Endothelial cell of umbilical vein (primary cell): ENCODE measurements at regions not wholly inside any gene's neighbourhood (a gene's known extent, or its start where the extent isn't known, plus 50 kb on each side); places are given as distances from the start of the nearest gene placed in this dataset.

ENCODE experiments used
- BruUV-seq: library from RNA; stranded (reverse); fragments of 400-500 nt; replicated peaks from 2 replicates; lab custom pipeline; 2021; lab: Mats Ljungman, UMichigan
- CTCF ChIA-PET: fragments of 300-600, 350-600 bp; sonication (Branson Sonifier 250); formaldehyde crosslinking; loops from one replicate; lab custom pipeline; 2021; ENCODE audit warnings: antibody characterized with exemption, inconsistent platforms; lab: Charles Lee
- POLR2A ChIA-PET: fragments of 300-600, 350-600 bp; sonication (Branson Sonifier 250); formaldehyde crosslinking; loops from one replicate; lab custom pipeline; 2021; ENCODE audit warnings: antibody characterized with exemption, inconsistent platforms; lab: Charles Lee
- DNase-seq: peaks from one replicate; pipeline ENCODE4 v3.0.0-alpha.2; 2011; ENCODE audit warnings: low read depth, low spot score
- FAIRE-seq: peaks from 2 replicates; lab custom pipeline; 2011; peaks lifted over from hg19 to GRCh38; lab: Jason Lieb, UNC
- H2AFZ ChIP-seq: 2 replicates; pipeline ENCODE4 v1.6.0; 2012; ENCODE audit warnings: low read depth, low read length, control low read depth, inconsistent platforms
- H3K27ac ChIP-seq: 2 replicates; pipeline ENCODE4 v1.5.1; 2011; ENCODE audit warnings: low read depth, mild to moderate bottlenecking, control low read depth, low read length, moderate library complexity; ENCODE audit not compliant: insufficient read depth
- H3K27me3 ChIP-seq, 2 experiments: 2 replicates each; pipeline versions ENCODE4 v1.6.0 to v1.6.1; 2011; ENCODE audit warnings: low read length in 2 of 2, mixed read lengths in 1 of 2; ENCODE audit not compliant: control insufficient read depth in 2 of 2, insufficient read depth in 2 of 2
- H3K36me3 ChIP-seq, 2 experiments: 2 replicates in 1 of 2; 3 replicates in 1 of 2; pipeline ENCODE4 v1.5.1; 2011; ENCODE audit warnings: low read length in 2 of 2, mild to moderate bottlenecking in 1 of 2, moderate library complexity in 1 of 2; ENCODE audit not compliant: control insufficient read depth in 2 of 2, insufficient read depth in 2 of 2; ENCODE audit errors: extremely low read depth in 1 of 2
- H3K4me1 ChIP-seq: 3 replicates; pipeline ENCODE4 v1.5.1; 2011; ENCODE audit warnings: mild to moderate bottlenecking, low read length; ENCODE audit not compliant: control insufficient read depth, insufficient read depth; ENCODE audit errors: extremely low read depth
- H3K4me2 ChIP-seq: 2 replicates; pipeline ENCODE4 v1.6.1; 2011; ENCODE audit warnings: low read length, control low read depth, mixed read lengths; ENCODE audit not compliant: insufficient read depth
- H3K4me3 ChIP-seq, 3 experiments: fragments of 200-600 bp in 1 of 3; sonication (generic), shearing (Covaris generic) in 1 of 3; replicated peaks in 1 of 3; 2 replicates each; pipeline ENCODE4 v1.5.1; 2011 to 2016; ENCODE audit warnings: control low read depth in 3 of 3, low read length in 3 of 3, mild to moderate bottlenecking in 2 of 3, inconsistent platforms in 1 of 3, low read depth in 1 of 3, moderate library complexity in 1 of 3; ENCODE audit not compliant: insufficient read depth in 1 of 3
- H3K79me2 ChIP-seq: 2 replicates; pipeline ENCODE4 v1.6.0; 2012; ENCODE audit warnings: low read length, inconsistent platforms; ENCODE audit not compliant: control insufficient read depth, insufficient read depth
- H3K9ac ChIP-seq: replicated peaks from 2 replicates; pipeline ENCODE3; 2011; ENCODE audit warnings: low read length, control low read depth; ENCODE audit not compliant: insufficient read depth; ENCODE audit errors: extremely low read depth
- H3K9me1 ChIP-seq: replicated peaks from 3 replicates; pipeline ENCODE4 v1.6.0; 2011; ENCODE audit warnings: mild to moderate bottlenecking, low read length; ENCODE audit not compliant: control insufficient read depth, insufficient read depth; ENCODE audit errors: extremely low read depth
- H3K9me3 ChIP-seq: replicated peaks from 2 replicates; pipeline ENCODE4 v1.5.1; 2012; ENCODE audit warnings: low read length, inconsistent platforms; ENCODE audit not compliant: control insufficient read depth, insufficient read depth
- H4K20me1 ChIP-seq: replicated peaks from 2 replicates; pipeline ENCODE3; 2011; ENCODE audit warnings: mild to moderate bottlenecking, low read length; ENCODE audit not compliant: control insufficient read depth, insufficient read depth; ENCODE audit errors: extremely low read depth
- EZH2 ChIP-seq: IDR thresholded peaks from 2 replicates; pipeline ENCODE4 v1.6.1; 2012; ENCODE audit warnings: borderline replicate concordance, low read depth, mild to moderate bottlenecking, moderate library complexity, low read length, inconsistent platforms; ENCODE audit not compliant: severe bottlenecking
- FOS ChIP-seq: IDR thresholded peaks from 2 replicates; pipeline ENCODE4 v1.6.1; 2011; ENCODE audit warnings: mild to moderate bottlenecking, low read length, moderate library complexity, borderline replicate concordance; ENCODE audit not compliant: insufficient read depth
- JUN ChIP-seq: IDR thresholded peaks from 2 replicates; pipeline ENCODE4 v1.6.1; 2011; ENCODE audit warnings: borderline replicate concordance, low read depth; ENCODE audit not compliant: insufficient read length, insufficient read depth
- MYC ChIP-seq: IDR thresholded peaks from one replicate; pipeline ENCODE4 v1.6.1; 2011; ENCODE audit warnings: mild to moderate bottlenecking, low read depth, low read length
- POLR2A ChIP-seq: IDR thresholded peaks from 2 replicates; pipeline ENCODE4 v1.6.1; 2012; ENCODE audit warnings: low read depth, mild to moderate bottlenecking, control low read depth, low read length
- POLR2AphosphoS5 ChIP-seq: IDR thresholded peaks from 2 replicates; pipeline ENCODE4 v1.6.1; 2012; ENCODE audit warnings: low read depth, mild to moderate bottlenecking, control low read depth, low read length, moderate library complexity; ENCODE audit not compliant: insufficient read depth
- dilution Hi-C: fragments of 300-500 bp; cut with MboI; formaldehyde crosslinking; loops from one replicate; pipeline ENCODE4 v1.15.0; 2019; ENCODE audit warnings: low sequenced_read_pairs; ENCODE audit not compliant: extremely low pct_ligation_motif_present
- intact Hi-C: fragments of 100-400 bp; cut with micrococcal nuclease; formaldehyde crosslinking; loops from one replicate; pipeline ENCODE4 v1.10.0; 2022
- TF ChIP-seq, protein P1 (sequence below): IDR thresholded peaks from 2 replicates; pipeline ENCODE4 v1.6.1; 2011; ENCODE audit not compliant: insufficient read depth, insufficient read length
- TF ChIP-seq, protein P2 (sequence below), 2 donors: IDR thresholded peaks; 1 replicate in 1 of 2; 2 replicates in 1 of 2; pipeline ENCODE4 v1.5.1; 2011; ENCODE audit warnings: low read length in 2 of 2, mild to moderate bottlenecking in 2 of 2, moderate library complexity in 2 of 2, control low read depth in 1 of 2, inconsistent platforms in 1 of 2, low read depth in 1 of 2; ENCODE audit not compliant: insufficient read depth in 1 of 2; ENCODE audit errors: extremely low read depth in 1 of 2

DNA sequence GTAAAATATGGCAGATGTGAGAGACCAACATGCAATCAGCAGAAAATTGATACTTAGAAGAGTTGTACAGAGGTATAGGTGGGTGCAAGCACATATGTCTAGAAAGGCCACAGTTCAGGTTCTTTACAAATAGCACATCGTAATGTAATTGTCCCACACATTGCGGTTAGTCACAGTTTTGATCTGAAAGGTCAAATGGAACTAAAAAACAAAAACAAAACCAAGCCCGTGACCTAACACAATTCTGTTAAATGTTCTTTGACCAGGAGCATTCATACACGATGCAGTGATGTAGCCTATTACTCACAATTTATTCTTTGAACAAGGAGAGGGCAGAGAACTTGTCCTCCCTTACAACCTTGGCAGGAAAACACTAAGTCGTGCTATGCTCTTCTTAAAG, 108.9 kb upstream of the MAP4K3 start:
- no peaks in the 10 kb centered on the region for H4K20me1 ChIP-seq
- H3K4me1 ChIP-seq: peaks cover 11% of the 10 kb centered on the region
- CTCF ChIA-PET: no interaction called here
- H3K27ac ChIP-seq: no peak overlapping the region
- no peak overlapping the region for H3K4me2 ChIP-seq
- no peak overlapping the region for H3K4me3 ChIP-seq
- H3K9me3 ChIP-seq: no peaks in the 10 kb centered on the region
- POLR2A ChIA-PET: interaction anchor here (0.6 kb wide), 1 partner anchor 9 kb away, joined by 7 read pairs; no protein-coding TSS in a partner anchor
- TF ChIP-seq JUN (no peak), EZH2 (no peak), MYC (no peak), FOS (no peak), POLR2AphosphoS5 (no peak), POLR2A (no peak)
- TF ChIP-seq, protein P1, sequence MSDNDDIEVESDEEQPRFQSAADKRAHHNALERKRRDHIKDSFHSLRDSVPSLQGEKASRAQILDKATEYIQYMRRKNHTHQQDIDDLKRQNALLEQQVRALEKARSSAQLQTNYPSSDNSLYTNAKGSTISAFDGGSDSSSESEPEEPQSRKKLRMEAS: no peak
- TF ChIP-seq, protein P2, sequence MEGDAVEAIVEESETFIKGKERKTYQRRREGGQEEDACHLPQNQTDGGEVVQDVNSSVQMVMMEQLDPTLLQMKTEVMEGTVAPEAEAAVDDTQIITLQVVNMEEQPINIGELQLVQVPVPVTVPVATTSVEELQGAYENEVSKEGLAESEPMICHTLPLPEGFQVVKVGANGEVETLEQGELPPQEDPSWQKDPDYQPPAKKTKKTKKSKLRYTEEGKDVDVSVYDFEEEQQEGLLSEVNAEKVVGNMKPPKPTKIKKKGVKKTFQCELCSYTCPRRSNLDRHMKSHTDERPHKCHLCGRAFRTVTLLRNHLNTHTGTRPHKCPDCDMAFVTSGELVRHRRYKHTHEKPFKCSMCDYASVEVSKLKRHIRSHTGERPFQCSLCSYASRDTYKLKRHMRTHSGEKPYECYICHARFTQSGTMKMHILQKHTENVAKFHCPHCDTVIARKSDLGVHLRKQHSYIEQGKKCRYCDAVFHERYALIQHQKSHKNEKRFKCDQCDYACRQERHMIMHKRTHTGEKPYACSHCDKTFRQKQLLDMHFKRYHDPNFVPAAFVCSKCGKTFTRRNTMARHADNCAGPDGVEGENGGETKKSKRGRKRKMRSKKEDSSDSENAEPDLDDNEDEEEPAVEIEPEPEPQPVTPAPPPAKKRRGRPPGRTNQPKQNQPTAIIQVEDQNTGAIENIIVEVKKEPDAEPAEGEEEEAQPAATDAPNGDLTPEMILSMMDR (IDR thresholded peaks at IDR 0.05; ENCODE audit: extremely low read depth in 1 of 2, insufficient read depth in 1 of 2, low read depth in 1 of 2, low read length in 2 of 2): no peak
- no peaks in the 10 kb centered on the region for H3K79me2 ChIP-seq
- H3K27me3 ChIP-seq: no peaks in the 10 kb centered on the region
- no peaks in the 10 kb centered on the region for H3K36me3 ChIP-seq
- H3K9me1 ChIP-seq: no peaks in the 10 kb centered on the region
- no peak for FAIRE-seq
- no peak for DNase-seq
- BruUV-seq: no TSS peak
- intact Hi-C loops (no loop called here), dilution Hi-C loops (no loop called here)
- no peak overlapping the region for H3K9ac ChIP-seq
- H2AFZ ChIP-seq: no peak overlapping the region
